Psoas muscle (tissue), 7 donors: ENCODE measurements at regions not wholly inside any gene's neighbourhood (a gene's known extent, or its start where the extent isn't known, plus 50 kb on each side); places are given as distances from the start of the nearest gene placed in this dataset.

ENCODE experiments used
- ATAC-seq, 4 donors: fragments of 200-7000 bp; cut with Tn5 transposase; one replicate each; pipeline ENCODE4 v1.9.1; 2020; ENCODE audit warnings: moderate library complexity in 3 of 4, mild to moderate bottlenecking in 2 of 4
- DNase-seq, 2 donors: peaks; one replicate each; pipeline ENCODE4 v3.0.0-alpha.2; 2020
- H3K27ac ChIP-seq: fragments of 200-600 bp; one replicate; pipeline ENCODE4 v1.8.0; 2022
- H3K27me3 ChIP-seq, 3 donors: fragments of 200-600 bp in 1 of 3; one replicate each; pipeline versions ENCODE4 v1.6.1 to v1.8.0; 2013 to 2022; ENCODE audit warnings: low read length in 2 of 3, mild to moderate bottlenecking in 2 of 3, moderate library complexity in 1 of 3; ENCODE audit not compliant: insufficient read depth in 3 of 3
- H3K36me3 ChIP-seq, 2 donors: fragments of 200-600 bp in 1 of 2; one replicate each; pipeline versions ENCODE4 v1.6.1 to v1.8.0; 2013 to 2022; ENCODE audit warnings: low read depth in 1 of 2, mild to moderate bottlenecking in 1 of 2, moderate library complexity in 1 of 2; ENCODE audit not compliant: insufficient read depth in 1 of 2
- H3K4me1 ChIP-seq: fragments of 200-600 bp; one replicate; pipeline ENCODE4 v1.8.0; 2022
- H3K4me3 ChIP-seq: fragments of 200-600 bp; one replicate; pipeline ENCODE4 v1.8.0; 2022; ENCODE audit warnings: mild to moderate bottlenecking
- H3K9me3 ChIP-seq: fragments of 200-600 bp; one replicate; pipeline ENCODE4 v1.8.0; 2022
- WGBS, 3 donors: extraction: QIAGEN DNeasy Blood & Tissue Kit; methylation state at CpG; one replicate each; pipeline versions ENCODE4 v1.1.6 to v1.1.7; 2013; 5-methylcytosine and 5-hydroxymethylcytosine counted together
- intact Hi-C, 2 donors: fragments of 100-400 bp; cut with DNase I; formaldehyde crosslinking; loops; one replicate each; pipeline versions ENCODE4 v1.11.0 to v1.14.2; 2022
- TF ChIP-seq, protein P1 (sequence below): fragments of 200-600 bp; IDR thresholded peaks from one replicate; pipeline ENCODE4 v1.8.0; 2022; ENCODE audit warnings: antibody characterized with exemption
- donor health status: healthy with polysubstance abuse.
- donor health status: DM: no; HTN: no; CAD: no; lungs with moderate emphysema.
- donor health status: Bipolar disorder and iron deficiency.
- donor health status: healthy.
- donor health status: DM: yes; HTN: yes; CAD: no.
- donor health status: DM: no; HTN: no; CAD: no.
- donor health status: DM: yes; HTN: yes; CAD: no.

DNA sequence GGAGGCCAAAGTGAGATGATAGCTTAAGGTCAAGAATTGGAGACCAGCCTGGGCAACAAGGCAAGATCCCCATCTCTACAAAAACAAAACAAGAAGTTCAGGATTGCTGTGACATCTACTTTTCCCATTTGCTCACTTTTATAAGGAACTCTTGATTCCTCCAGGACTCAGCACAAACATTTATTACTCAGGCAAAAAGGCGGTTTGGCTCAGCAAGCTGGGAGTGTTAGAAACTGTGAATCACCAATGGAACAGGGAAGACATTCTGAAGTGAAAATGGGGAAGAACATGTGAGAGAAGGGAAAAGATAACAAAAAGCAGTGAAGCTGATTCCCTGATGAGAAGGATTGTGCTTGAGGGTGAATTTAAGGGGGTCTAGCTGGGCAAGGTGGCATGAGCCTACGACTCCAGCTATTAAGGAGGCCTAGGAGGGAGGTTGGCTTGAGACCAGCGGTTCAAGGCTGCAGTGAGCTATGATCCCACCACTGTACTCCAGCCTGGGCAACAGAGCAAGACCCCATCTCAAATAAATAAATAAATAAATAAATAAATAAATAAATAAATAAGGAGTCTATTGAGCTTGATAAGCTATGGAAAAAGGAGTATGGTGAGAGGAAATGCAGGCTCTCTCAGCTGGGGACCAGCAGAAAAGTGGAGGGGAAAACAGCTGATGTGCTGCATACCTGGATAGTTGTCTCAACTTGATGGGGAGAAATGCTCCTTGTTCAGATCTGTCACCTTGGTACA lies 65.4 kb upstream of the HDDC2 start:
- intact Hi-C loops, result no loop called here
- WGBS, 3 donors, result 95 to 98% (median 96%) methylated on average over 3 of the region's 3 CpGs
- Histone ChIP-seq H3K27me3 (peaks cover 0 to 4% (median 0%) of the 10 kb centered on the region in 3 donors), H3K4me1 (peaks cover 8% of the 10 kb centered on the region), H3K36me3 (no peaks in the 10 kb centered on the region), H3K27ac (no peak overlapping the region), H3K9me3 (no peaks in the 10 kb centered on the region), H3K4me3 (no peak overlapping the region)
- DNase-seq (no peak), ATAC-seq (no peak)
- TF ChIP-seq, protein P1, sequence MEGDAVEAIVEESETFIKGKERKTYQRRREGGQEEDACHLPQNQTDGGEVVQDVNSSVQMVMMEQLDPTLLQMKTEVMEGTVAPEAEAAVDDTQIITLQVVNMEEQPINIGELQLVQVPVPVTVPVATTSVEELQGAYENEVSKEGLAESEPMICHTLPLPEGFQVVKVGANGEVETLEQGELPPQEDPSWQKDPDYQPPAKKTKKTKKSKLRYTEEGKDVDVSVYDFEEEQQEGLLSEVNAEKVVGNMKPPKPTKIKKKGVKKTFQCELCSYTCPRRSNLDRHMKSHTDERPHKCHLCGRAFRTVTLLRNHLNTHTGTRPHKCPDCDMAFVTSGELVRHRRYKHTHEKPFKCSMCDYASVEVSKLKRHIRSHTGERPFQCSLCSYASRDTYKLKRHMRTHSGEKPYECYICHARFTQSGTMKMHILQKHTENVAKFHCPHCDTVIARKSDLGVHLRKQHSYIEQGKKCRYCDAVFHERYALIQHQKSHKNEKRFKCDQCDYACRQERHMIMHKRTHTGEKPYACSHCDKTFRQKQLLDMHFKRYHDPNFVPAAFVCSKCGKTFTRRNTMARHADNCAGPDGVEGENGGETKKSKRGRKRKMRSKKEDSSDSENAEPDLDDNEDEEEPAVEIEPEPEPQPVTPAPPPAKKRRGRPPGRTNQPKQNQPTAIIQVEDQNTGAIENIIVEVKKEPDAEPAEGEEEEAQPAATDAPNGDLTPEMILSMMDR, result no peak

DNA sequence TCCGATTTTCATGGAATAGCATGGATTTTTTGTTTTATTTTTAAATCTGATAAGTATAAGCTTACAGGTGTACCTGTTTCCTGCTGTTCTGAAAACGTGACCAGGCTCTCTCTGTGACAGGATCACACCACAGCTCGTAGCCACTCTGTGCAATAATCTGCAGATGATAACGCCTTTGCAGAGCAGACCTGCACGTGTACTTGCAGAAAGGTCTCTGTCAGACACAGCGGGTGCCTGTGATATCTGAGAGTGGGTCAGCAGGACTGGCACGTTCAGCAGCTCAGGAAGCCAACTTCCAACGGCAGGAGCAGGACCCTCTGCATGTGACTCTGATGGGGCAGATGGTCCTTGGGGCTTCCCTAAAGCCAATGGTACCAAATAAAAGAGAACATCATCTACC lies 68.6 kb upstream of the HDDC2 start:
- DNase-seq, result no peak
- TF ChIP-seq, protein P1, result no peak
- Histone ChIP-seq H3K36me3 (no peaks in the 10 kb centered on the region), H3K4me1 (no peaks in the 10 kb centered on the region), H3K27ac (no peak overlapping the region), H3K9me3 (no peaks in the 10 kb centered on the region), H3K27me3 (no peaks in the 10 kb centered on the region), H3K4me3 (no peak overlapping the region)
- no peak for ATAC-seq
- 54 to 62% (median 54%) methylated on average over 8 of the region's 8 CpGs for WGBS, 3 donors
- intact Hi-C loops, result no loop called here

DNA sequence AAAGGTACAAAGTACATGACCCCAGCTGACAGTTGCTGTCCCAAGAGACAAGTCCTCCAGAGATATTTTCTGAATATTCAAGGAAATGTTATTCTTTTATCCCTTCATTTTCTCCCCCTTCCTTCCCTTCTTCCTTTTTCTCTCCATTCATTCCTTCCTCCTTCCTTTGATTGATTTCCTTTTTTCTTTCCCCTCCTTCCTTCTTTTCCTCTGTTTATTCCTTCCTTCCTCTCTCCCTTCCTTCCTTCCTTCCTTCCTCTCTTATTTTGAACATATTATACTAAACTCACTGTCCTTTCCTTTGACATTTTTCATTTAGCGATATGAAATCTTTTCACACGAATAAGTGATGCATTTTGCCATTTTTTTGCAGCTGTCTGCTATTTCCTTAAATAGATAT lies 73.2 kb upstream of the HDDC2 start:
- Histone ChIP-seq H3K4me3 (no peak overlapping the region), H3K27ac (no peak overlapping the region), H3K4me1 (no peaks in the 10 kb centered on the region), H3K36me3 (no peaks in the 10 kb centered on the region), H3K9me3 (no peaks in the 10 kb centered on the region), H3K27me3 (no peaks in the 10 kb centered on the region)
- intact Hi-C loops, result no loop called here
- 80 to 84% (median 81%) methylated on average over 2 of the region's 2 CpGs for WGBS, 3 donors
- DNase-seq (no peak), ATAC-seq (no peak)
- TF ChIP-seq, protein P1, result no peak

DNA sequence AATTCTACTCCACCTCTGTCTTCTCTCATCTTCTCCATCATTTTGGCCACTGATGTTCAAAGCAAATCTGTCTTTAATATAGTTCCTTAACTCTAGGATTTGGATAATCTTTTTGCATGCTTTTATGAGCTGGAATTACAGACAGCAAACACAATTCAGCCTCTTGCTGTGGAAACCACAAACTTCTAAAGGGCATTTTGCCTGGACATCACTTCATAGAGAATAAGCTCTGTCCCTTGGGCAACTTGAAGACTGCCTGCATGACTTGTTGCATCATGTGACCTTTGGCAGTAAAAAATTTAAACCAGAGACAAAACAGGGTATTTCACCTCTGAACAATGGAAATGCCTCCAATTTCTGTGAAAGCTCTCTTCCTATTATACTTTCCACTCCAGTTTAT lies 74.1 kb upstream of the HDDC2 start:
- Histone ChIP-seq H3K9me3 (no peaks in the 10 kb centered on the region), H3K4me3 (no peak overlapping the region), H3K27ac (no peak overlapping the region), H3K4me1 (no peaks in the 10 kb centered on the region), H3K27me3 (no peaks in the 10 kb centered on the region), H3K36me3 (no peaks in the 10 kb centered on the region)
- no peak for DNase-seq
- intact Hi-C loops, result no loop called here
- no peak for ATAC-seq
- TF ChIP-seq, protein P1, result no peak

DNA sequence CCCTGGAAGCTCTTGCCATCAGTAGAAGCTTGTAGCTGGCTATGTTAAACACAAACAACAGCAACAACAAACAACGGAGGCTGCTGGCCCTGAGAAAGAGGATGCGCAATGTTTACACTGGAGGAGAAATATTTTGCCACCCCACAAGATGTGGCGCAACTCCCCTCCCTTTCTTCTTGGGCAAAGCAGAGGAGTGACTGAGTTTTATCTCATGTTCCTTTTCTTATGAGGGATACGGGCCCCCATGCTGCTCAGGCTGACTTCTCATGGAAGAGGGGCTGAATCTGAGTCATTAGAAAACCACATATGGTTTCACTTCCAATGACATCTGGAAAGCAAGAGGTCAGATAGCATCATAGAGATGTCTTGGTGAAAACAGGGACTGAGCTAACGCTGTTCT lies 75.9 kb upstream of the HDDC2 start:
- TF ChIP-seq, protein P1, result no peak
- Histone ChIP-seq H3K27ac (no peak overlapping the region), H3K4me1 (no peaks in the 10 kb centered on the region), H3K36me3 (no peaks in the 10 kb centered on the region), H3K4me3 (no peak overlapping the region), H3K27me3 (no peaks in the 10 kb centered on the region), H3K9me3 (no peaks in the 10 kb centered on the region)
- 56 to 64% (median 60%) methylated on average over 5 of the region's 5 CpGs for WGBS, 3 donors
- intact Hi-C loops, result no loop called here
- no peak for DNase-seq
- ATAC-seq, result no peak
